HG02852 (cell line): ENCODE measurements at regions not wholly inside any gene's neighbourhood (a gene's known extent, or its start where the extent isn't known, plus 50 kb on each side); places are given as distances from the start of the nearest gene placed in this dataset.
"Not testable (repeated sequence)": the region's sequence is repeated elsewhere in the genome, so short reads cannot be mapped to it uniquely, and the experiment has no call there.

Experiments used
- ATAC-seq: cut with Tn5 transposase; IDR thresholded peaks from one replicate; pipeline ENCODE4 v1.9.1; 2021; ENCODE audit warnings: mild to moderate bottlenecking, moderate library complexity; ENCODE audit not compliant: unreplicated experiment

- ATAC-seq: no peak
These were observed 673.8 kb downstream of the ANKRD7 start for GRCh38 chr7:118898284-118898683.

- no peak for ATAC-seq
These were observed 678.1 kb downstream of the ANKRD7 start for GRCh38 chr7:118902600-118902999.

- ATAC-seq: no peak
These were observed 683.5 kb downstream of the ANKRD7 start for GRCh38 chr7:118907911-118908527.

DNA sequence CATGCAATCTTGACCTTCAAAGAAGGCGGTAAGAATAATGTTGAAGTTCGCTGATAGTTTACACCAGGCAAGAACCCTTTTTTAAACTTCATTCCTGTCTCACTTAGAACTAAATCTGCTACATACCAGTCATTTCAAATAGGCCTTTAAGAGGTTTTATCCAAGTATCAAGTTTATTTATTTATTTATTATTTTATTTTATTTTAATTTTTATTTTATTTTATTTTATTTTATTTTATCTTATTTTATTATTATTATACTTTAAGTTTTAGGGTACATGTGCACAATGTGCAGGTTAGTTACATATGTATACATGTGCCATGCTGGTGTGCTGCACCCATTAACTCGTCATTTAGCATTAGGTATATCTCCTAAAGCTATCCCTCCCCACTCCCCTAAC, 691.6 kb downstream of the ANKRD7 start:
- not testable (repeated sequence) for ATAC-seq

DNA sequence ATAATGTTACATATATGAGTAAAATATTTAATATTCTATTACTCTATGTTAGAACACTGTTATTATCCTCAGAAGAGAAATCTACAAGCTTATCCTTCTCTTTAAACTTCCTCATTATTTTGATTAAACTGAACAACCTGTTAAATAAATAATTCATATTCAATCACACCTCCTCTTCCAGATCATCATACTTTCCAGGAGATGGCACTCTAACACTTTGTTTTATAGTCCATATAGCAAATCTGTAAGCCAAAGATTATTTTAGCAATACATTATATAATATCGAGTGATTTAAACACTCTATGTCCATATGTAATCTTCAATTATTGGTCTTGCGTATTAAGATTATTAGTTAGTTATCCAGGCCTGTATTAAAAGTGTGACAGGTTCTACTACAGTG, 694.1 kb downstream of the ANKRD7 start:
- ATAC-seq: no peak

DNA sequence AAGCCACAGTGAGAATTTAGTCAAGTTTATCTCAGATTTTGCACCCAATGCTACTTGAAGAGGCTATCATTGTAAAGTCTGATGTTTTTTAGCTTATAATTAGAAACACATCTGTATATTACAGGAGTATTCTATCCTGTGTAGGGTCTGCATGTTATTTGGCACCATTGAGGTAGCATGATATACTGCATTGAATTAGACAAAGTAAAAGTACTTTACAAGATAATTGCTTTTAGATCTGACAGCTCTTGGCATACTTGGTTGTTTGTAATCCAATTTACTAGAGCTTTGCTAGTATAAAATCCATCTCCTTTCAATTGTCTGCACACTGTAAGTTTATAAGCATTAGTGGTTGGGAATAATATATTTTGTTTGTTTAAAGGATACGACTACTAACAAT, 714.3 kb downstream of the ANKRD7 start:
- no peak for ATAC-seq

DNA sequence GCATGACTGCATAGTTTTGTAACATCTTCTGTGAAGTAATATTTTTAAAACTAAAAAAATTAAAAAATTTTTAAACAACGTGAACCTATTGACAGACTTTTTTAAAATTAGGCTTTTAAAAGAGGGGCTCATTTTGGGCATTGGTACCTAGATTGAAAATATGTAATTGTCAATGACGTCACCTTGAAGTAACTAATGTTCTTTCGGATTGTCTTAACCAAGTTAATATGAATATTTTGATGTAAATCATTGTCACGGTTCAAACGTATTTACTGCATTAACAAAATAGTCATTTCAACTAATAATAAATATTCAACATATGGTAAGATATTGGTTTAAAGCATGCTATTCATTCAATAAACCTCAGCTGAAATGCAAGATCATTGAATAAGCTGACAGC, 719.8 kb downstream of the ANKRD7 start:
- ATAC-seq: no peak

GRCh38 chr7:118945911-118946682, 721.6 kb downstream of the ANKRD7 start:
- no peak for ATAC-seq

DNA sequence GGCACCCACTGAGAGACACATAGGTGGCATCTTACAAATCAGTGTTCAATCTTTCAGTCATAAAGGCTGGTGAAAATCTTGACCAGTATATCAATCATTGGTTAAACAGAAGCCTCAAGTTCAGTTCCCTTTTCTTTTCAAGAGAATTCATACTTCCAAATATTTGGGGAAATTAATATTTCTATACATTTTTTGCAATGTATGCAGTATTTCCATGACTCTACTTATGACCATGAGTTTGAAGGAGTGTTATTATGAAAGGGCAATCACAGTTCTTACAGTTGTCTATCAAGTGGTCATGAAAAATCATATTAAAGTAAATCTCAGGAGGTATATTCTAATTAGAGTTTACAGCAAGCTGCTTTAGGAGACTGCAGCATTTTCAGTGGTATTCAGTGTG, 724.0 kb downstream of the ANKRD7 start:
- ATAC-seq: no peak

GRCh38 chr7:118949031-118949430, 724.5 kb downstream of the ANKRD7 start:
- ATAC-seq: no peak

DNA sequence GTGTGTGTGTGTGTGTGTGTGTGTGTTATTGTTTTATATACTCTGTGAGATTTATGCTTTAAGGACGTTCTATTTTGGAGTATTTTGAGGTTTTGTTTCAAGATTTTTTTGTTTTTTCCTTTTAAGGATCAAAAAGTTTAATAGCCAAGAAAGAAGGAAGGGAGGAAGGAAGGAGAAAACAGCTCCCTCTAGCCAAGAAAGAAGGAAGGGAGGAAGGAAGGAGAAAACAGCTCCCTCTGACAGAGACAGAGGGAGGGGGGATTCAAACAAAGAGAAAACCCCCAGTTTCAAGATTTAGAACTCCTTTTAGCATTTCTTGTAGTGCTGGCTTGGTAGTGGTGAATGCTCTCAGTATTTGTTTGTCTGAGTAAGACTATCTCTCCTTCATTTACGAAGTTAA, 731.8 kb downstream of the ANKRD7 start:
- ATAC-seq: not testable (repeated sequence)

DNA sequence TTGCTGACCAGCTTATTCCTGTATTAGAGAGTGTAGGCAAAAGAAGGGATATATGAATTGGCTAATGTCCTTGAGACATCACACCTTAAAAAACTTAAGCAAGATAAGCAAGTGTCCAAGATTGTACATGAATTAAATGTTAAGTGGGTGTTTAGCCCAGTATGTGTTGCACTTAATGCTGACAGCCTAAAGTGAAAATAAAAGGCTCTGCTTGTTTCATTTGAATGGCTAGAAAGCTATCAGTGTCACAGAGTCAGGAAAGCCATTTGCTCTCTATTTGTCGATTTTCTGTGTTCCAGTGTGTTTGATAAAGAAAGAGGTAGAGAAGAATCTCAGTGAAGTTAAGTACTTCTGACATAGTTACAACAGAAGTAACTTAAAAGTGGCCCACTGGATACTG, 744.9 kb downstream of the ANKRD7 start:
- ATAC-seq: no peak

- ATAC-seq: no peak
These were observed 747.2 kb downstream of the ANKRD7 start for GRCh38 chr7:118971706-118972105.

GRCh38 chr7:118974836-118975235, 750.3 kb downstream of the ANKRD7 start:
- no peak for ATAC-seq

DNA sequence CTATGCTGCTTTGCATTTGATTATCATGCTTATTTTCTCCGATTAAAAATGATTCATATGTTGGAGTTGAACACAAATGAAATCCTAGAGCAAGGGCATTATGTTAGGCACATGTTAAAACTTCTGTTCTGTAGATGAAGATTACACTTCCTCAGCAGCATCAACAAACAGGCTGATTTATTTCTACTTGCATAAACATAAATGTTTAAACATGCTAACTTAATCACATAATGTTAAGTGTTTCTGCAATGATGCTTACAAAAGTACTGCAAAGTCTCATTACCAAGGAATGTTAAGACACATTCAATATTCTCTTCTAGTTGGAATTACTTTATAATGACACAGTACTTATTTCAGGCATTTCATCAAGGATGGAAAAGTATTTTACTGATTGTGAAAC, 770.8 kb downstream of the ANKRD7 start:
- ATAC-seq: no peak

- ATAC-seq: no peak
These were observed 782.7 kb downstream of the ANKRD7 start for GRCh38 chr7:119007236-119007635.

GRCh38 chr7:119010635-119011034, 786.1 kb downstream of the ANKRD7 start:
- no peak for ATAC-seq

- ATAC-seq: no peak
These were observed 801.9 kb downstream of the ANKRD7 start for GRCh38 chr7:119026391-119026790.

DNA sequence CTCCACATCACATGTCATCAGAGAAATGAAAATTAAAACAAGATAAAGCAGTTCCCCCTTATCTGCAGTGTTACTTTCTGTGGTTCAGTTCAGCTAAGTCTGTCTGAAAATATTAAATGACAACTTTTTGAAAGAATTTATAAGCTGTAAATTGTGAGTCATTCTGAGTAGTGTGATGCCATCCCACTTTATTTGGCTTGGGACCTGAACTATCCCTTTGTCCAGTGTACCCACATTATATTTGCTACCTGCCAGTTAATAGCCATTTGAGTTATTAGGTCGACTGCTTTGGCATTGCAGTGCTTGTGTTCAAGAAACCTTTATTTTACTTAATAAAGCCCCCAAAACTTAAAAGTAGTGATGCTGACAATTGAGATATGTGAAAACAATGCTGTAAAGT, 804.2 kb downstream of the ANKRD7 start:
- no peak for ATAC-seq

DNA sequence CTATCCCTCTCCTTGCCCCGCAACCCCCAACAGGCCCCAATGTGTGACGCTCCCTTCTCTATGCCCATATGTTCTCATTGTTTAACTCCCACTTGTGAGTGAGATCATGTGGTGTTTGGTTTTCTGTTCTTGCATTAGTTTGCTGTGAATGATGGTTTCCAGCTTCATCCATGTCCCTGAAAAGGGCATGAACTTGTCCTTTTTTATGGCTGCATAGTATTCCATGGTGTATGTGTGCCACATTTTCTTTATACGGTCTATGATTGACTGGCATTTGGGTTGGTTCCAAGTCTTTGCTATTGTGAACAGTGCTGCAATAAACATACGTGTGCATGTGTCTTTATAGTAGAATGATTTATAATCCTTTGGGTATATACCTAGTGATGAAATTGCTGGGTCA, 807.6 kb downstream of the ANKRD7 start:
- not testable (repeated sequence) for ATAC-seq

GRCh38 chr7:119033641-119034040, 809.1 kb downstream of the ANKRD7 start:
- no peak for ATAC-seq

DNA sequence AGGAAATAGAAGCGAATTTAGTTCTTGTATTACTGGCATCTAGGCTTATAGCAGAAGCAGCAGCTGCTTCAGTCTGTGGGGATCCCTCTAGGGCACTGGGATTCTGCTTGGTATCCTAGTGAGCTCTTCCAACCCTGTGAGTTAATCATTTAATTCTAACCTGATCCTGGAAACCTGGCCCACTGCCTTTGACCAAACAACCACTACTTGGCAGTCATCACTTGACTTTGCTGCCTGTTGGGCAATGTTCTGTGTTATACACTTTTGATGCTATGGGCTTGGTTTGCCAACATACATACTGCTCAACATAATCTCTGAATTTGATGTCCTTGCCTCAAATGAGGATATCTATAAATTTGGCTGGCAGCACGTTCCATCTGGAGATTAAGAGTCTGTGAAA, 813.4 kb downstream of the ANKRD7 start:
- no peak for ATAC-seq

GRCh38 chr7:119046068-119046467, 821.6 kb downstream of the ANKRD7 start:
- ATAC-seq: no peak
